Panc1 (cell line): ENCODE measurements at regions not wholly inside any gene's neighbourhood (a gene's known extent, or its start where the extent isn't known, plus 50 kb on each side); places are given as distances from the start of the nearest gene placed in this dataset.

ENCODE experiments used
- ATAC-seq: fragments of 200-7000 bp; cut with Tn5 transposase; 2 replicates; pipeline ENCODE4 v1.9.1; 2020; ENCODE audit warnings: mild to moderate bottlenecking, moderate library complexity
- BruUV-seq: library from RNA; stranded (reverse); fragments of 400-500 nt; replicated peaks from 2 replicates; lab custom pipeline; 2021; lab: Mats Ljungman, UMichigan
- CTCF ChIA-PET: fragments of 300-600 bp; sonication (Branson Sonifier 250); formaldehyde crosslinking; loops from one replicate; lab custom pipeline; 2022; ENCODE audit warnings: antibody characterized with exemption; lab: Charles Lee
- POLR2A ChIA-PET: fragments of 300-600 bp; sonication (Branson Sonifier 250); formaldehyde crosslinking; loops from one replicate; lab custom pipeline; 2022; ENCODE audit warnings: antibody characterized with exemption; lab: Charles Lee
- DNase-seq: peaks from one replicate; pipeline ENCODE4 v3.0.0-alpha.2; 2010; ENCODE audit warnings: low read depth, low spot score
- H3K27ac ChIP-seq: 2 replicates; pipeline ENCODE4 v1.5.1; 2011; ENCODE audit warnings: mild to moderate bottlenecking, low read length, inconsistent platforms
- H3K27me3 ChIP-seq: fragments of 200-500 bp; sonication (Bioruptor generic); 2 replicates; pipeline ENCODE4 v1.6.0; 2014; ENCODE audit warnings: low read length, inconsistent platforms; ENCODE audit not compliant: control insufficient read depth, insufficient read depth
- H3K36me3 ChIP-seq: fragments of 200-500 bp; sonication (Bioruptor generic); 2 replicates; pipeline ENCODE4 v1.5.1; 2014; ENCODE audit warnings: inconsistent platforms, mild to moderate bottlenecking, low read length, moderate library complexity; ENCODE audit not compliant: control insufficient read depth, insufficient read depth
- H3K4me1 ChIP-seq: 2 replicates; pipeline ENCODE4 v1.5.1; 2011; ENCODE audit warnings: inconsistent platforms, mild to moderate bottlenecking, low read length, moderate library complexity; ENCODE audit not compliant: control insufficient read depth, insufficient read depth
- H3K4me3 ChIP-seq, 2 experiments: 2 replicates each; pipeline ENCODE4 v1.5.1; 2011 to 2012; ENCODE audit warnings: low read depth in 2 of 2, low read length in 2 of 2, mild to moderate bottlenecking in 2 of 2, inconsistent platforms in 1 of 2, moderate library complexity in 1 of 2
- H3K9me3 ChIP-seq: fragments of 200-500 bp; sonication (Bioruptor generic); 2 replicates; pipeline ENCODE4 v1.5.1; 2014; ENCODE audit warnings: low read depth, mild to moderate bottlenecking, inconsistent platforms, low read length, moderate library complexity; ENCODE audit not compliant: control insufficient read depth, insufficient read depth
- POLR2AphosphoS5 ChIP-seq: IDR thresholded peaks from 2 replicates; pipeline ENCODE4 v1.6.1; 2012; ENCODE audit warnings: mild to moderate bottlenecking, low read depth, low read length, moderate library complexity
- SIN3A ChIP-seq: IDR thresholded peaks from 2 replicates; pipeline ENCODE4 v1.6.1; 2012; ENCODE audit warnings: low read depth, mild to moderate bottlenecking, low read length, moderate library complexity, borderline replicate concordance; ENCODE audit not compliant: insufficient read depth
- TCF7L2 ChIP-seq: IDR thresholded peaks from 2 replicates; pipeline ENCODE4 v1.6.1; 2011; ENCODE audit warnings: mild to moderate bottlenecking, low read depth, low read length, inconsistent platforms
- in situ Hi-C: cut with HindIII; loops from 2 replicates; pipeline ENCODE4 v1.10.0; 2016; ENCODE audit warnings: low sequenced_read_pairs, low pct_unique_long_range_greater_than_20kb
- intact Hi-C: fragments of 100-400 bp; cut with micrococcal nuclease; formaldehyde crosslinking; loops from one replicate; pipeline ENCODE4 v1.10.0; 2022; ENCODE audit not compliant: unreplicated experiment
- TF ChIP-seq, protein P1 (sequence below), 2 experiments: IDR thresholded peaks; 2 replicates each; pipeline ENCODE4 v1.6.1; 2011 to 2012; ENCODE audit warnings: low read depth in 2 of 2, control low read depth in 1 of 2, low read length in 1 of 2, mild to moderate bottlenecking in 1 of 2, moderate library complexity in 1 of 2; ENCODE audit not compliant: insufficient read depth in 1 of 2
- TF ChIP-seq, protein P2 (sequence below): fragments of 450-650 bp; IDR thresholded peaks from 2 replicates; pipeline ENCODE4 v1.5.1; 2017; ENCODE audit warnings: mild to moderate bottlenecking

DNA sequence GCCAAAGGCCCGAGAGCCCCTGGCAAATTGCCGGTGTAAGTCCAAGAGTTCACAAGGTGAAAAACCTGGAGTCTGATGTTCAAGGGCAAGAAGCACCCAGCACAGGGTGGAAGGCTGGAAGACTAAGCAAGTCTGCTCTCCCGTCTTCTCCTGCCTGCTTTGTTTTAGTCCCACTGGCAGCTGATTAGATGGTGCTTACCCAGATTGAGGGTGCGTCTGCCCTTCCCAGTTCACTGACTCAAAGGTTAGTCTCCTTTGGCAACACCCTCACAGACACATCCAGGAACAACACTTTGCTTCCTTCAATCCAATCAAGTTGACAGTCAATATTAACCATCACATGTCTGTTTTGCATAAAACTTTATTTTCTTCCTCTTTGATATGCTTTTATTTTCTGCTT, 157.4 kb downstream of the HS3ST1 start:
- H3K4me3 ChIP-seq = no peak overlapping the region
- DNase-seq = no peak
- no TSS peak for BruUV-seq

DNA sequence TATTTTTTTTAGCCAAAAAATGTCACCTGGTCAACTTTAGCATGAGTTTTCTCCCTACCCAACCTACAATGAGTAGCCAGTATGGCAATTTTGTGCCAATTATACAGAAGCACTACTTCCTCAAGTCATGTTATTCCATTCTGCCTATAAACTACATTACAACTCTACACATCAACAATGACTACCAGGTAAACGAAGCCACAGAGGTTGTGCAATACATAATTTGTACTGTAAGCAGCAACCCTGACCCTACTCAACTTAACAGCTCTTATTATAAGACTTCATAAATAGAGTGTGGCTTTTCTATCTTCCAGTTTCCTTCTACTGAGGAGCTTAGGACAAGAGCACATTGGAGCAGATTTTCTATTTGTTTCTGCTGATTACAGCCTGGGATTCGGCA, 160.5 kb downstream of the HS3ST1 start:
- Histone ChIP-seq H3K4me3 (no peak overlapping the region), H3K27ac (no peak overlapping the region), H3K27me3 (no peaks in the 10 kb centered on the region), H3K4me1 (no peaks in the 10 kb centered on the region), H3K36me3 (no peaks in the 10 kb centered on the region), H3K9me3 (no peaks in the 10 kb centered on the region)
- POLR2A ChIA-PET = no interaction called here
- intact Hi-C loops = no loop called here
- TF ChIP-seq, protein P1, sequence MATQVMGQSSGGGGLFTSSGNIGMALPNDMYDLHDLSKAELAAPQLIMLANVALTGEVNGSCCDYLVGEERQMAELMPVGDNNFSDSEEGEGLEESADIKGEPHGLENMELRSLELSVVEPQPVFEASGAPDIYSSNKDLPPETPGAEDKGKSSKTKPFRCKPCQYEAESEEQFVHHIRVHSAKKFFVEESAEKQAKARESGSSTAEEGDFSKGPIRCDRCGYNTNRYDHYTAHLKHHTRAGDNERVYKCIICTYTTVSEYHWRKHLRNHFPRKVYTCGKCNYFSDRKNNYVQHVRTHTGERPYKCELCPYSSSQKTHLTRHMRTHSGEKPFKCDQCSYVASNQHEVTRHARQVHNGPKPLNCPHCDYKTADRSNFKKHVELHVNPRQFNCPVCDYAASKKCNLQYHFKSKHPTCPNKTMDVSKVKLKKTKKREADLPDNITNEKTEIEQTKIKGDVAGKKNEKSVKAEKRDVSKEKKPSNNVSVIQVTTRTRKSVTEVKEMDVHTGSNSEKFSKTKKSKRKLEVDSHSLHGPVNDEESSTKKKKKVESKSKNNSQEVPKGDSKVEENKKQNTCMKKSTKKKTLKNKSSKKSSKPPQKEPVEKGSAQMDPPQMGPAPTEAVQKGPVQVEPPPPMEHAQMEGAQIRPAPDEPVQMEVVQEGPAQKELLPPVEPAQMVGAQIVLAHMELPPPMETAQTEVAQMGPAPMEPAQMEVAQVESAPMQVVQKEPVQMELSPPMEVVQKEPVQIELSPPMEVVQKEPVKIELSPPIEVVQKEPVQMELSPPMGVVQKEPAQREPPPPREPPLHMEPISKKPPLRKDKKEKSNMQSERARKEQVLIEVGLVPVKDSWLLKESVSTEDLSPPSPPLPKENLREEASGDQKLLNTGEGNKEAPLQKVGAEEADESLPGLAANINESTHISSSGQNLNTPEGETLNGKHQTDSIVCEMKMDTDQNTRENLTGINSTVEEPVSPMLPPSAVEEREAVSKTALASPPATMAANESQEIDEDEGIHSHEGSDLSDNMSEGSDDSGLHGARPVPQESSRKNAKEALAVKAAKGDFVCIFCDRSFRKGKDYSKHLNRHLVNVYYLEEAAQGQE (IDR thresholded peaks at IDR 0.05; ENCODE audit: insufficient read depth in 1 of 2, low read depth in 2 of 2, low read length in 1 of 2) = no peak
- no peak for TF ChIP-seq SIN3A
- TF ChIP-seq, protein P2, sequence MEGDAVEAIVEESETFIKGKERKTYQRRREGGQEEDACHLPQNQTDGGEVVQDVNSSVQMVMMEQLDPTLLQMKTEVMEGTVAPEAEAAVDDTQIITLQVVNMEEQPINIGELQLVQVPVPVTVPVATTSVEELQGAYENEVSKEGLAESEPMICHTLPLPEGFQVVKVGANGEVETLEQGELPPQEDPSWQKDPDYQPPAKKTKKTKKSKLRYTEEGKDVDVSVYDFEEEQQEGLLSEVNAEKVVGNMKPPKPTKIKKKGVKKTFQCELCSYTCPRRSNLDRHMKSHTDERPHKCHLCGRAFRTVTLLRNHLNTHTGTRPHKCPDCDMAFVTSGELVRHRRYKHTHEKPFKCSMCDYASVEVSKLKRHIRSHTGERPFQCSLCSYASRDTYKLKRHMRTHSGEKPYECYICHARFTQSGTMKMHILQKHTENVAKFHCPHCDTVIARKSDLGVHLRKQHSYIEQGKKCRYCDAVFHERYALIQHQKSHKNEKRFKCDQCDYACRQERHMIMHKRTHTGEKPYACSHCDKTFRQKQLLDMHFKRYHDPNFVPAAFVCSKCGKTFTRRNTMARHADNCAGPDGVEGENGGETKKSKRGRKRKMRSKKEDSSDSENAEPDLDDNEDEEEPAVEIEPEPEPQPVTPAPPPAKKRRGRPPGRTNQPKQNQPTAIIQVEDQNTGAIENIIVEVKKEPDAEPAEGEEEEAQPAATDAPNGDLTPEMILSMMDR = no peak
- TF ChIP-seq POLR2AphosphoS5 = no peak
- no peak for TF ChIP-seq TCF7L2
- no peak for ATAC-seq
- CTCF ChIA-PET = no interaction called here
- BruUV-seq = no TSS peak
- no peak for DNase-seq
- in situ Hi-C loops = no loop called here

More for the DNA sequence above, 157.4 kb downstream of the HS3ST1 start:
- TF ChIP-seq SIN3A (no peak), POLR2AphosphoS5 (no peak), TCF7L2 (no peak)
- TF ChIP-seq, protein P1 (IDR thresholded peaks at IDR 0.05; ENCODE audit: insufficient read depth in 1 of 2, low read depth in 2 of 2, low read length in 1 of 2) = no peak
- TF ChIP-seq, protein P2 = no peak
- intact Hi-C loops = no loop called here
- in situ Hi-C loops = no loop called here
- no peak overlapping the region for H3K27ac ChIP-seq
- ATAC-seq = no peak
- ChIA-PET CTCF (no interaction called here), POLR2A (no interaction called here)
- no peaks in the 10 kb centered on the region for H3K36me3 ChIP-seq
- no peaks in the 10 kb centered on the region for H3K27me3 ChIP-seq
- H3K9me3 ChIP-seq = no peaks in the 10 kb centered on the region
- no peaks in the 10 kb centered on the region for H3K4me1 ChIP-seq
